ENCODE measurements at regions not wholly inside any gene's neighbourhood (a gene's known extent, or its start where the extent isn't known, plus 50 kb on each side); places are given as distances from the start of the nearest gene placed in this dataset.

- Histone ChIP-seq H3K36me3 (ENCODE audit: insufficient read depth, low read length) (no peaks in the 10 kb centered on the region), H3K9me3 (ENCODE audit: control insufficient read depth, insufficient read depth, low read length) (no peaks in the 10 kb centered on the region), H3K4me1 (ENCODE audit: insufficient read depth, low read length) (peaks cover 49% of the 10 kb centered on the region), H3K9ac (ENCODE audit: low read depth, low read length) (no peak overlapping the region)
Observed at GRCh38 chr20:53751620-53752318, 158.1 kb upstream of the ZNF217 start.

- Histone ChIP-seq H3K36me3 (ENCODE audit: insufficient read depth, low read length) (no peaks in the 10 kb centered on the region), H3K9me3 (ENCODE audit: control insufficient read depth, insufficient read depth, low read length) (no peaks in the 10 kb centered on the region), H3K9ac (ENCODE audit: low read depth, low read length) (no peak overlapping the region), H3K4me1 (ENCODE audit: insufficient read depth, low read length) (peaks cover 43% of the 10 kb centered on the region)
Observed at GRCh38 chr20:53750827-53751619, 157.4 kb upstream of the ZNF217 start.

GRCh38 chr20:53749499-53749898 is 155.9 kb upstream of the ZNF217 start:
- no peak overlapping the region for H3K9ac ChIP-seq (ENCODE audit: low read depth, low read length)
- H3K36me3 ChIP-seq (ENCODE audit: insufficient read depth, low read length): no peaks in the 10 kb centered on the region
- H3K9me3 ChIP-seq (ENCODE audit: control insufficient read depth, insufficient read depth, low read length): no peaks in the 10 kb centered on the region
- peaks cover 38% of the 10 kb centered on the region for H3K4me1 ChIP-seq (ENCODE audit: insufficient read depth, low read length)

GRCh38 chr20:53748821-53749421 is 155.3 kb upstream of the ZNF217 start:
- peaks cover 32% of the 10 kb centered on the region for H3K4me1 ChIP-seq (ENCODE audit: insufficient read depth, low read length)
- H3K9ac ChIP-seq (ENCODE audit: low read depth, low read length): no peak overlapping the region
- no peaks in the 10 kb centered on the region for H3K36me3 ChIP-seq (ENCODE audit: insufficient read depth, low read length)
- H3K9me3 ChIP-seq (ENCODE audit: control insufficient read depth, insufficient read depth, low read length): no peaks in the 10 kb centered on the region

GRCh38 chr20:53748176-53748575 is 154.5 kb upstream of the ZNF217 start:
- Histone ChIP-seq H3K9me3 (ENCODE audit: control insufficient read depth, insufficient read depth, low read length) (no peaks in the 10 kb centered on the region), H3K4me1 (ENCODE audit: insufficient read depth, low read length) (peaks cover 32% of the 10 kb centered on the region), H3K36me3 (ENCODE audit: insufficient read depth, low read length) (no peaks in the 10 kb centered on the region), H3K9ac (ENCODE audit: low read depth, low read length) (no peak overlapping the region)

- Histone ChIP-seq H3K4me1 (ENCODE audit: insufficient read depth, low read length) (peaks cover 32% of the 10 kb centered on the region), H3K9ac (ENCODE audit: low read depth, low read length) (no peak overlapping the region), H3K9me3 (ENCODE audit: control insufficient read depth, insufficient read depth, low read length) (no peaks in the 10 kb centered on the region), H3K36me3 (ENCODE audit: insufficient read depth, low read length) (no peaks in the 10 kb centered on the region)
Observed at GRCh38 chr20:53743607-53744260, 150.1 kb upstream of the ZNF217 start.

GRCh38 chr20:53742685-53743081 is 149.0 kb upstream of the ZNF217 start:
- Histone ChIP-seq H3K36me3 (ENCODE audit: insufficient read depth, low read length) (no peaks in the 10 kb centered on the region), H3K9ac (ENCODE audit: low read depth, low read length) (no peak overlapping the region)

GRCh38 chr20:53741726-53742028 is 148.0 kb upstream of the ZNF217 start:
- H3K36me3 ChIP-seq (ENCODE audit: insufficient read depth, low read length): no peaks in the 10 kb centered on the region
- no peak overlapping the region for H3K9ac ChIP-seq (ENCODE audit: low read depth, low read length)
- H3K4me1 ChIP-seq (ENCODE audit: insufficient read depth, low read length): peaks cover 47% of the 10 kb centered on the region
- H3K9me3 ChIP-seq (ENCODE audit: control insufficient read depth, insufficient read depth, low read length): no peaks in the 10 kb centered on the region

More at GRCh38 chr20:53742685-53743081, 149.0 kb upstream of the ZNF217 start:
- H3K9me3 ChIP-seq (ENCODE audit: control insufficient read depth, insufficient read depth, low read length): no peaks in the 10 kb centered on the region
- H3K4me1 ChIP-seq (ENCODE audit: insufficient read depth, low read length): peaks cover 37% of the 10 kb centered on the region

GRCh38 chr20:53739799-53740785 is 146.5 kb upstream of the ZNF217 start:
- Histone ChIP-seq H3K9ac (ENCODE audit: low read depth, low read length) (peak overlapping the region; percentile 8), H3K9me3 (ENCODE audit: control insufficient read depth, insufficient read depth, low read length) (no peaks in the 10 kb centered on the region), H3K4me1 (ENCODE audit: insufficient read depth, low read length) (peaks cover 59% of the 10 kb centered on the region), H3K36me3 (ENCODE audit: insufficient read depth, low read length) (no peaks in the 10 kb centered on the region; the same call in 1 of the 2 replicates)

- no peaks in the 10 kb centered on the region; the same call in 1 of the 2 replicates for H3K36me3 ChIP-seq (ENCODE audit: insufficient read depth, low read length)
- H3K9me3 ChIP-seq (ENCODE audit: control insufficient read depth, insufficient read depth, low read length): no peaks in the 10 kb centered on the region
- H3K9ac ChIP-seq (ENCODE audit: low read depth, low read length): peak overlapping the region; percentile 24; the same call in 1 of the 2 replicates
- H3K4me1 ChIP-seq (ENCODE audit: insufficient read depth, low read length): peaks cover 59% of the 10 kb centered on the region
Observed at GRCh38 chr20:53738945-53739798, 145.5 kb upstream of the ZNF217 start.

- Histone ChIP-seq H3K4me1 (ENCODE audit: insufficient read depth, low read length) (peaks cover 59% of the 10 kb centered on the region), H3K9ac (ENCODE audit: low read depth, low read length) (peak overlapping the region; percentile 24), H3K9me3 (ENCODE audit: control insufficient read depth, insufficient read depth, low read length) (no peaks in the 10 kb centered on the region), H3K36me3 (ENCODE audit: insufficient read depth, low read length) (no peaks in the 10 kb centered on the region; the same call in 1 of the 2 replicates)
Observed at GRCh38 chr20:53738039-53738944, 144.7 kb upstream of the ZNF217 start.

- Histone ChIP-seq H3K9ac (ENCODE audit: low read depth, low read length) (no peak overlapping the region), H3K9me3 (ENCODE audit: control insufficient read depth, insufficient read depth, low read length) (no peaks in the 10 kb centered on the region), H3K36me3 (ENCODE audit: insufficient read depth, low read length) (no peaks in the 10 kb centered on the region; the same call in 1 of the 2 replicates), H3K4me1 (ENCODE audit: insufficient read depth, low read length) (peaks cover 59% of the 10 kb centered on the region)
Observed at GRCh38 chr20:53737396-53738038, 143.9 kb upstream of the ZNF217 start.
